Panc1 (cell line): ENCODE measurements at regions not wholly inside any gene's neighbourhood (a gene's known extent, or its start where the extent isn't known, plus 50 kb on each side); places are given as distances from the start of the nearest gene placed in this dataset.

Experiments
- ATAC-seq: fragments of 200-7000 bp; cut with Tn5 transposase; 2 replicates; pipeline ENCODE4 v1.9.1; 2020; ENCODE audit warnings: mild to moderate bottlenecking, moderate library complexity
- BruUV-seq: library from RNA; stranded (reverse); fragments of 400-500 nt; replicated peaks from 2 replicates; lab custom pipeline; 2021; lab: Mats Ljungman, UMichigan
- CTCF ChIA-PET: fragments of 300-600 bp; sonication (Branson Sonifier 250); formaldehyde crosslinking; loops from one replicate; lab custom pipeline; 2022; ENCODE audit warnings: antibody characterized with exemption; lab: Charles Lee
- POLR2A ChIA-PET: fragments of 300-600 bp; sonication (Branson Sonifier 250); formaldehyde crosslinking; loops from one replicate; lab custom pipeline; 2022; ENCODE audit warnings: antibody characterized with exemption; lab: Charles Lee
- DNase-seq: peaks from one replicate; pipeline ENCODE4 v3.0.0-alpha.2; 2010; ENCODE audit warnings: low read depth, low spot score
- H3K27ac ChIP-seq: 2 replicates; pipeline ENCODE4 v1.5.1; 2011; ENCODE audit warnings: mild to moderate bottlenecking, low read length, inconsistent platforms
- H3K27me3 ChIP-seq: fragments of 200-500 bp; sonication (Bioruptor generic); 2 replicates; pipeline ENCODE4 v1.6.0; 2014; ENCODE audit warnings: low read length, inconsistent platforms; ENCODE audit not compliant: control insufficient read depth, insufficient read depth
- H3K36me3 ChIP-seq: fragments of 200-500 bp; sonication (Bioruptor generic); 2 replicates; pipeline ENCODE4 v1.5.1; 2014; ENCODE audit warnings: inconsistent platforms, mild to moderate bottlenecking, low read length, moderate library complexity; ENCODE audit not compliant: control insufficient read depth, insufficient read depth
- H3K4me1 ChIP-seq: 2 replicates; pipeline ENCODE4 v1.5.1; 2011; ENCODE audit warnings: inconsistent platforms, mild to moderate bottlenecking, low read length, moderate library complexity; ENCODE audit not compliant: control insufficient read depth, insufficient read depth
- H3K4me3 ChIP-seq, 2 experiments: 2 replicates each; pipeline ENCODE4 v1.5.1; 2011 to 2012; ENCODE audit warnings: low read depth in 2 of 2, low read length in 2 of 2, mild to moderate bottlenecking in 2 of 2, inconsistent platforms in 1 of 2, moderate library complexity in 1 of 2
- H3K9me3 ChIP-seq: fragments of 200-500 bp; sonication (Bioruptor generic); 2 replicates; pipeline ENCODE4 v1.5.1; 2014; ENCODE audit warnings: low read depth, mild to moderate bottlenecking, inconsistent platforms, low read length, moderate library complexity; ENCODE audit not compliant: control insufficient read depth, insufficient read depth
- POLR2AphosphoS5 ChIP-seq: IDR thresholded peaks from 2 replicates; pipeline ENCODE4 v1.6.1; 2012; ENCODE audit warnings: mild to moderate bottlenecking, low read depth, low read length, moderate library complexity
- SIN3A ChIP-seq: IDR thresholded peaks from 2 replicates; pipeline ENCODE4 v1.6.1; 2012; ENCODE audit warnings: low read depth, mild to moderate bottlenecking, low read length, moderate library complexity, borderline replicate concordance; ENCODE audit not compliant: insufficient read depth
- TCF7L2 ChIP-seq: IDR thresholded peaks from 2 replicates; pipeline ENCODE4 v1.6.1; 2011; ENCODE audit warnings: mild to moderate bottlenecking, low read depth, low read length, inconsistent platforms
- in situ Hi-C: cut with HindIII; loops from 2 replicates; pipeline ENCODE4 v1.10.0; 2016; ENCODE audit warnings: low sequenced_read_pairs, low pct_unique_long_range_greater_than_20kb
- intact Hi-C: fragments of 100-400 bp; cut with micrococcal nuclease; formaldehyde crosslinking; loops from one replicate; pipeline ENCODE4 v1.10.0; 2022; ENCODE audit not compliant: unreplicated experiment
- TF ChIP-seq, protein P1 (sequence below): fragments of 450-650 bp; IDR thresholded peaks from 2 replicates; pipeline ENCODE4 v1.5.1; 2017; ENCODE audit warnings: mild to moderate bottlenecking
- TF ChIP-seq, protein P2 (sequence below), 2 experiments: IDR thresholded peaks; 2 replicates each; pipeline ENCODE4 v1.6.1; 2011 to 2012; ENCODE audit warnings: low read depth in 2 of 2, control low read depth in 1 of 2, low read length in 1 of 2, mild to moderate bottlenecking in 1 of 2, moderate library complexity in 1 of 2; ENCODE audit not compliant: insufficient read depth in 1 of 2

DNA sequence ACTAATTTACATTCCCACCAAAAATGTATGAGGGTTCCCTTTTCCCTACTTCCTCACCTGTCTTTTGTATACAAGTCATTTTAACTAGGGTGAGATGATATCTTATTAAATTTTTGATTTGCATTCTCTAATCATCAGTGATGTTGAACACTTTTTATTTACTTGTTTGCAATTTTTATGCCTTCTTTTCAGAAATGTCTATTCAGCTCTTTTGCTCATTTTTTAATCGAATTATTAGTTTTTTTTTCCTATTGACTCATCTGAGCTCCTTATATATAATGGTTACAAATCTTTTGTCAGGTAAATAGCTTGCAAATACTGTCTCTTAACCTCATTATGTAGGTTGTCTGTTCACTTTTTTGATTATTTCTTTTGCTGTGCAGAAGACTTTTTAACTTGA is 269.4 kb downstream of the CDH19 start:
- TF ChIP-seq SIN3A (no peak), POLR2AphosphoS5 (no peak), TCF7L2 (no peak)
- TF ChIP-seq, protein P1, sequence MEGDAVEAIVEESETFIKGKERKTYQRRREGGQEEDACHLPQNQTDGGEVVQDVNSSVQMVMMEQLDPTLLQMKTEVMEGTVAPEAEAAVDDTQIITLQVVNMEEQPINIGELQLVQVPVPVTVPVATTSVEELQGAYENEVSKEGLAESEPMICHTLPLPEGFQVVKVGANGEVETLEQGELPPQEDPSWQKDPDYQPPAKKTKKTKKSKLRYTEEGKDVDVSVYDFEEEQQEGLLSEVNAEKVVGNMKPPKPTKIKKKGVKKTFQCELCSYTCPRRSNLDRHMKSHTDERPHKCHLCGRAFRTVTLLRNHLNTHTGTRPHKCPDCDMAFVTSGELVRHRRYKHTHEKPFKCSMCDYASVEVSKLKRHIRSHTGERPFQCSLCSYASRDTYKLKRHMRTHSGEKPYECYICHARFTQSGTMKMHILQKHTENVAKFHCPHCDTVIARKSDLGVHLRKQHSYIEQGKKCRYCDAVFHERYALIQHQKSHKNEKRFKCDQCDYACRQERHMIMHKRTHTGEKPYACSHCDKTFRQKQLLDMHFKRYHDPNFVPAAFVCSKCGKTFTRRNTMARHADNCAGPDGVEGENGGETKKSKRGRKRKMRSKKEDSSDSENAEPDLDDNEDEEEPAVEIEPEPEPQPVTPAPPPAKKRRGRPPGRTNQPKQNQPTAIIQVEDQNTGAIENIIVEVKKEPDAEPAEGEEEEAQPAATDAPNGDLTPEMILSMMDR: no peak
- TF ChIP-seq, protein P2, sequence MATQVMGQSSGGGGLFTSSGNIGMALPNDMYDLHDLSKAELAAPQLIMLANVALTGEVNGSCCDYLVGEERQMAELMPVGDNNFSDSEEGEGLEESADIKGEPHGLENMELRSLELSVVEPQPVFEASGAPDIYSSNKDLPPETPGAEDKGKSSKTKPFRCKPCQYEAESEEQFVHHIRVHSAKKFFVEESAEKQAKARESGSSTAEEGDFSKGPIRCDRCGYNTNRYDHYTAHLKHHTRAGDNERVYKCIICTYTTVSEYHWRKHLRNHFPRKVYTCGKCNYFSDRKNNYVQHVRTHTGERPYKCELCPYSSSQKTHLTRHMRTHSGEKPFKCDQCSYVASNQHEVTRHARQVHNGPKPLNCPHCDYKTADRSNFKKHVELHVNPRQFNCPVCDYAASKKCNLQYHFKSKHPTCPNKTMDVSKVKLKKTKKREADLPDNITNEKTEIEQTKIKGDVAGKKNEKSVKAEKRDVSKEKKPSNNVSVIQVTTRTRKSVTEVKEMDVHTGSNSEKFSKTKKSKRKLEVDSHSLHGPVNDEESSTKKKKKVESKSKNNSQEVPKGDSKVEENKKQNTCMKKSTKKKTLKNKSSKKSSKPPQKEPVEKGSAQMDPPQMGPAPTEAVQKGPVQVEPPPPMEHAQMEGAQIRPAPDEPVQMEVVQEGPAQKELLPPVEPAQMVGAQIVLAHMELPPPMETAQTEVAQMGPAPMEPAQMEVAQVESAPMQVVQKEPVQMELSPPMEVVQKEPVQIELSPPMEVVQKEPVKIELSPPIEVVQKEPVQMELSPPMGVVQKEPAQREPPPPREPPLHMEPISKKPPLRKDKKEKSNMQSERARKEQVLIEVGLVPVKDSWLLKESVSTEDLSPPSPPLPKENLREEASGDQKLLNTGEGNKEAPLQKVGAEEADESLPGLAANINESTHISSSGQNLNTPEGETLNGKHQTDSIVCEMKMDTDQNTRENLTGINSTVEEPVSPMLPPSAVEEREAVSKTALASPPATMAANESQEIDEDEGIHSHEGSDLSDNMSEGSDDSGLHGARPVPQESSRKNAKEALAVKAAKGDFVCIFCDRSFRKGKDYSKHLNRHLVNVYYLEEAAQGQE (IDR thresholded peaks at IDR 0.05; ENCODE audit: insufficient read depth in 1 of 2, low read depth in 2 of 2, low read length in 1 of 2): no peak
- Histone ChIP-seq H3K36me3 (no peaks in the 10 kb centered on the region), H3K4me3 (no peak overlapping the region), H3K27me3 (no peaks in the 10 kb centered on the region), H3K4me1 (no peaks in the 10 kb centered on the region), H3K9me3 (no peaks in the 10 kb centered on the region), H3K27ac (no peak overlapping the region)
- ChIA-PET CTCF (no interaction called here), POLR2A (no interaction called here)
- ATAC-seq (no peak), DNase-seq (no peak)
- intact Hi-C loops: no loop called here
- BruUV-seq: no TSS peak
- in situ Hi-C loops: no loop called here

DNA sequence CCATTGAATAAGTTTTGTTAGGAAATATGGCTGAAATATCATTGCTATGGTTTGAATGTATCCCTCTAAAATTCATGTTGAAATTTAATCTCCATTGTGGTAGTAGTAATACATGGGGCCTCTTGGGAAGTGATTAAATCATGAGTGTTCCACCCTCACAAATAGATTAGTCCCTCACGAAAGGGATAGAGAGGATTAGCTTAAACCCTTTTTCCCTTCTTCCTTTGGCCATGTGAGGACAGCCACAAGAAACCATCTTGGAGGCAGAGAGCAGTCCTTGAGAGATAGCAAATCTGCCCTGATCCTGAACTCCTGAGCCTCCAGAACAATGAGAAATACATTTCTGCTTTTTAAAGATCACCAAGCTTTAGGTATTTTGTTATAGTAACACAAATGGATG is 274.2 kb downstream of the CDH19 start:
- in situ Hi-C loops (no loop called here), intact Hi-C loops (no loop called here)
- ATAC-seq: no peak
- Histone ChIP-seq H3K27me3 (no peaks in the 10 kb centered on the region), H3K9me3 (no peaks in the 10 kb centered on the region), H3K4me1 (no peaks in the 10 kb centered on the region), H3K36me3 (no peaks in the 10 kb centered on the region), H3K4me3 (no peak overlapping the region), H3K27ac (no peak overlapping the region)
- DNase-seq: no peak
- BruUV-seq: no TSS peak
- ChIA-PET POLR2A (no interaction called here), CTCF (no interaction called here)
- TF ChIP-seq SIN3A: no peak
- TF ChIP-seq, protein P2 (IDR thresholded peaks at IDR 0.05; ENCODE audit: insufficient read depth in 1 of 2, low read depth in 2 of 2, low read length in 1 of 2): no peak
